Spleen (tissue), 11 donors: ENCODE measurements at regions not wholly inside any gene's neighbourhood (a gene's known extent, or its start where the extent isn't known, plus 50 kb on each side); places are given as distances from the start of the nearest gene placed in this dataset.
"Not testable (repeated sequence)": the region's sequence is repeated elsewhere in the genome, so short reads cannot be mapped to it uniquely, and the experiment has no call there.

ENCODE experiments used
- DNase-seq: peaks from one replicate; pipeline ENCODE4 v3.0.0-alpha.2; 2020
- H3K27ac ChIP-seq, 8 donors: fragments of 200-600 bp; sonication (generic) in 7 of 8; 1 replicate in 4 of 8; 2 replicates in 4 of 8; pipeline versions ENCODE4 v1.5.0 to v1.8.0; 2016 to 2021; ENCODE audit warnings: inconsistent platforms in 4 of 8, mild to moderate bottlenecking in 4 of 8, moderate library complexity in 1 of 8
- H3K27me3 ChIP-seq, 7 donors: fragments of 200-600 bp; sonication (generic) in 6 of 7; replicated peaks in 1 of 7; 1 replicate in 4 of 7; 2 replicates in 3 of 7; pipeline versions ENCODE4 v1.5.0 to v1.8.0; 2016 to 2021; ENCODE audit warnings: inconsistent platforms in 3 of 7, mild to moderate bottlenecking in 1 of 7
- H3K36me3 ChIP-seq, 6 donors: fragments of 200-600 bp; sonication (generic) in 5 of 6; 1 replicate in 4 of 6; 2 replicates in 2 of 6; pipeline versions ENCODE4 v1.5.0 to v1.8.0; 2016 to 2021; ENCODE audit warnings: inconsistent platforms in 2 of 6
- H3K4me1 ChIP-seq, 6 donors: fragments of 200-600 bp; sonication (generic) in 5 of 6; 1 replicate in 3 of 6; 2 replicates in 3 of 6; pipeline versions ENCODE4 v1.5.0 to v1.8.0; 2016 to 2021; ENCODE audit warnings: inconsistent platforms in 3 of 6
- H3K4me3 ChIP-seq, 8 donors: fragments of 200-600 bp; sonication (generic) in 7 of 8; 1 replicate in 4 of 8; 2 replicates in 4 of 8; pipeline versions ENCODE4 v1.5.0 to v1.8.0; 2016 to 2021; ENCODE audit warnings: inconsistent platforms in 4 of 8, mild to moderate bottlenecking in 4 of 8, moderate library complexity in 2 of 8
- H3K9me3 ChIP-seq, 8 donors: fragments of 200-600 bp; sonication (generic) in 7 of 8; 1 replicate in 4 of 8; 2 replicates in 4 of 8; pipeline versions ENCODE4 v1.5.0 to v1.8.0; 2016 to 2021; ENCODE audit warnings: inconsistent platforms in 4 of 8
- POLR2A ChIP-seq, 3 donors: fragments of 450-650 bp; IDR thresholded peaks; one replicate each; pipeline ENCODE4 v1.5.1; 2017; ENCODE audit warnings: antibody characterized with exemption in 3 of 3, mild to moderate bottlenecking in 1 of 3
- POLR2AphosphoS5 ChIP-seq, 3 donors: sonication (generic); formaldehyde crosslinking; IDR thresholded peaks; one replicate each; pipeline ENCODE4 v1.5.1; 2017; ENCODE audit warnings: antibody characterized with exemption in 3 of 3
- WGBS, 5 donors: extraction: QIAGEN DNeasy Blood & Tissue Kit in 3 of 5; methylation state at CpG; one replicate each; pipeline versions ENCODE4 v1.1.5 to v1.1.7; 2013 to 2018; 5-methylcytosine and 5-hydroxymethylcytosine counted together
- intact Hi-C: fragments of 100-400 bp; cut with DNase I; formaldehyde crosslinking; loops from one replicate; pipeline ENCODE4 v1.15.0; 2023; ENCODE audit warnings: low total_unique reads
- TF ChIP-seq, protein P1 (sequence below), 11 experiments: fragments of 200-600 bp in 7 of 11; fragments of 450-650 bp in 4 of 11; sonication (generic) in 4 of 11; IDR thresholded peaks in 8 of 11; conservative IDR thresholded peaks in 3 of 11; 1 replicate in 7 of 11; 2 replicates in 4 of 11; pipeline versions ENCODE4 v1.4.0 to v1.8.0; 2016 to 2021; ENCODE audit warnings: antibody characterized with exemption in 11 of 11, inconsistent platforms in 4 of 11, mild to moderate bottlenecking in 1 of 11
- donor health status: healthy with polysubstance abuse.
- donor health status: DM: no; HTN: no; CAD: no; lungs with moderate emphysema.
- donor health status: DM: no; HTN: no; CAD: no.
- donor health status: Bipolar disorder and iron deficiency.
- donor health status: healthy.
- donor health status: DM: no; HTN: no; CAD: no.
- donor health status: DM: yes; HTN: yes; CAD: no.

DNA sequence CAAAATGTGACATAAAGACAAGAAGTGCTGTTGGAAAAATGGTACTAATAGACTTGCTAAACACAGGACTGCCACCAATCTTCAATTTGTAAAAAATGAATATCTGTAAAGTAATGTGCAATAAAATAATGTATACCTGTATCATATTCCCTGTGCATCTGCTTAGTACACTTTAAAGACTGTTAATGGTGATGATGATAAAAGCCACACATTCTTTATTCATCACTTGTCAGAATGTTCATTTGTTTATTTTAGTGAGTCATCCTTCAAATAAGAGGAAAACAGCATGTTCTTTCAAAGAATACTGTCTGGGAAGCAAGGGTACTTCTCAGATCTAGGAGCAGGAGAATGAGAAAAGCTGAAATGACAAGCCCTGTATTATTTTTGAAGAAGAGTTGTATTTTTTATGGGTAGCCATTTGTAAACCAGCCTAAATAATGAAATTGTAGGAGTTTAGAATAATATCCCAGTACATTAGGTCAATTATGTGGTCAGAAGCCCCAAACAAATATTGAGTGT is 78.3 kb upstream of the PSMA6 start:
- H3K27me3 ChIP-seq, result no peaks in the 10 kb centered on the region
- DNase-seq, result no peak
- no peak overlapping the region for H3K27ac ChIP-seq
- peaks cover 0 to 8% (median 0%) of the 10 kb centered on the region in 6 donors for H3K36me3 ChIP-seq
- TF ChIP-seq, protein P1, sequence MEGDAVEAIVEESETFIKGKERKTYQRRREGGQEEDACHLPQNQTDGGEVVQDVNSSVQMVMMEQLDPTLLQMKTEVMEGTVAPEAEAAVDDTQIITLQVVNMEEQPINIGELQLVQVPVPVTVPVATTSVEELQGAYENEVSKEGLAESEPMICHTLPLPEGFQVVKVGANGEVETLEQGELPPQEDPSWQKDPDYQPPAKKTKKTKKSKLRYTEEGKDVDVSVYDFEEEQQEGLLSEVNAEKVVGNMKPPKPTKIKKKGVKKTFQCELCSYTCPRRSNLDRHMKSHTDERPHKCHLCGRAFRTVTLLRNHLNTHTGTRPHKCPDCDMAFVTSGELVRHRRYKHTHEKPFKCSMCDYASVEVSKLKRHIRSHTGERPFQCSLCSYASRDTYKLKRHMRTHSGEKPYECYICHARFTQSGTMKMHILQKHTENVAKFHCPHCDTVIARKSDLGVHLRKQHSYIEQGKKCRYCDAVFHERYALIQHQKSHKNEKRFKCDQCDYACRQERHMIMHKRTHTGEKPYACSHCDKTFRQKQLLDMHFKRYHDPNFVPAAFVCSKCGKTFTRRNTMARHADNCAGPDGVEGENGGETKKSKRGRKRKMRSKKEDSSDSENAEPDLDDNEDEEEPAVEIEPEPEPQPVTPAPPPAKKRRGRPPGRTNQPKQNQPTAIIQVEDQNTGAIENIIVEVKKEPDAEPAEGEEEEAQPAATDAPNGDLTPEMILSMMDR (IDR thresholded peaks at IDR 0.05 in 8 of 11, conservative IDR thresholded peaks at IDR 0.05 in 3 of 11), result no peak
- TF ChIP-seq POLR2AphosphoS5 (IDR thresholded peaks at IDR 0.05) (no peak), POLR2A (IDR thresholded peaks at IDR 0.05) (no peak)
- intact Hi-C loops, result no loop called here
- no peak overlapping the region for H3K4me3 ChIP-seq
- no peaks in the 10 kb centered on the region for H3K9me3 ChIP-seq
- H3K4me1 ChIP-seq, result peaks cover 0 to 8% (median 0%) of the 10 kb centered on the region in 6 donors

DNA sequence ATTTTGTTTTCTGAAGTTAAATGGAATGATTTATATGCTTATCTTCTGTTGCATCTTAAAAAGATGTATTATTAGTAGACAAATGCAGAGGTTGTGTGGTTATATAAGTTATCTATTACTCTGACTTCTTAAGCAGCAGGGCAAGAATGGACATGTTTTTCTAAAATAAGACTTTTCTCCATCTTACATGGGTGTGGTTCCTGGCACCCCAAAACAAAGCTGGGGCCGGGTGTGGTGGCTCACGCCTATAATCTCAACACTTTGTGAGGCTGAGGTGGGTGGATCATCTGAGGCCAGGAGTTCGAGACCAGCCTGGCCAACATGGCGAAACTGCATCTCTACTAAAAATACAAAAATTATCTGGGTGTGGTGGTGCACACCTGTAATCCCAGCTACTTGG is 77.8 kb upstream of the PSMA6 start:
- H3K27ac ChIP-seq, result not testable (repeated sequence)

DNA sequence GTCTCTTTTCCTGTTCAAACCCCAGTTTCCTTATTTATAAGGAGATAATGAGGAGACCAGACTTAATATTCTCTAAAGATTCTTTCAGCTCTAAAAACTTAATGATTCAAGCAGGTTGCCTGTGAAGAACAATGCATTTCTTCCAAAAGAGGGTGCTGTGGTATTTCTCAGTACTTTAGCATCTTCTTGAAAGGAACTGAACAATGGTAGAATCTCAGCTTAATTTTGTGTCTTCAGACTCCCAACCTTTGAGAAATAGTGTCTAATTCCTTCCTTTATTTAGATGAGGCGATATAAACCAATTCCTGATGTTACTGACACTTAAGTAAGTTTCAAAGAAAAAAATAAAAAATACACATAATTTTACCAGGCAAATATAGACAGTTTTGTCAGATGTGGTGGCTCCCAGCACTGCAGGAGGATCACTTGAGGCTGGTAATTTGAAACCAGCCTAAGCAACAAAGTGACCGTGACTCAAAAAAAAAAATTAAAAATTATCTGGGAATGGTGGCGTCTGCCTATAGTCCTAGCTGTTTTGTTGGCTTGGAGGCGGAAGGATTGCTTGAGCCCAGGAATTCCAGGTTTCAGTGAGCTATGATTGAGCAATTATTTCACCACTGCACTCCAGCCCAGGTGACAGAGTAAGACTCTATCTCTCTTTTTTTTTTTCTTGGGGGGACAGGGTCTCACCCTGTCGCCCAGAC is 76.9 kb upstream of the PSMA6 start:
- Histone ChIP-seq H3K4me3 (no peak overlapping the region), H3K27ac (no peak overlapping the region), H3K9me3 (no peaks in the 10 kb centered on the region), H3K4me1 (peaks cover 0 to 6% (median 0%) of the 10 kb centered on the region in 6 donors), H3K27me3 (no peaks in the 10 kb centered on the region), H3K36me3 (peaks cover 0 to 9% (median 0%) of the 10 kb centered on the region in 6 donors)
- TF ChIP-seq, protein P1 (IDR thresholded peaks at IDR 0.05 in 8 of 11, conservative IDR thresholded peaks at IDR 0.05 in 3 of 11), result peak in 6 of 11 experiments; percentile 19 to 42 (median 38)
- no peak for TF ChIP-seq POLR2A (IDR thresholded peaks at IDR 0.05)
- intact Hi-C loops, result no loop called here
- DNase-seq, result no peak
- WGBS, 5 donors, result 86 to 90% (median 90%) methylated on average over 5 of the region's 5 CpGs

More for the DNA sequence above, 77.8 kb upstream of the PSMA6 start:
- H3K9me3 ChIP-seq, H3K4me1 ChIP-seq, H3K4me3 ChIP-seq, DNase-seq, intact Hi-C loops, H3K27me3 ChIP-seq: not testable (repeated sequence)
- WGBS, 5 donors, result 87 to 94% (median 90%) methylated on average over 4 of the region's 4 CpGs
- peaks cover 0 to 12% (median 0%) of the 10 kb centered on the region in 6 donors for H3K36me3 ChIP-seq

DNA sequence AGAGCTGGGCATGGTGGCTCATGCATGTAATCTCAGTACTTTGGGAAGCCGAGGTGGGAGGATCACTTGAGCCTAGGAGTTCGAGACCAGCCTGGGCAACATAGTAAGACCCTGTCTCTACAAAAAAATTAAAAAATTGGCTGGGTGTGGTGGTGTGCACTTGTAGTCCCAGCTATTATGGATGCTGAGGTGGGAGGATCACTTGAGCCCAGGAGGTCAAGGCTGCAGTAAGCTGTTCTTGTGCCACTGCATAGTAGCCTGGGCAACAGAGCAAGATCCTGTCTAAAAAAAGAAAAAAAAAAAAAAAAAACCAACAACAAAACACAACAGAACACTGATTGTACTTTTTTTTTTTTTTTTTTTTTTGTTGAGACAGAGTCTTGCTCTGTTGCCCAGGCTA is 74.0 kb upstream of the PSMA6 start:
- H3K9me3 ChIP-seq, H3K4me3 ChIP-seq, H3K27ac ChIP-seq, DNase-seq, H3K27me3 ChIP-seq, intact Hi-C loops: not testable (repeated sequence)
- 96 to 100% (median 98%) methylated on average over 2 of the region's 2 CpGs for WGBS, 5 donors
- H3K4me1 ChIP-seq, result peaks cover 0 to 16% (median 0%) of the 10 kb centered on the region in 6 donors
- peaks cover 0 to 13% (median 0%) of the 10 kb centered on the region in 6 donors for H3K36me3 ChIP-seq

DNA sequence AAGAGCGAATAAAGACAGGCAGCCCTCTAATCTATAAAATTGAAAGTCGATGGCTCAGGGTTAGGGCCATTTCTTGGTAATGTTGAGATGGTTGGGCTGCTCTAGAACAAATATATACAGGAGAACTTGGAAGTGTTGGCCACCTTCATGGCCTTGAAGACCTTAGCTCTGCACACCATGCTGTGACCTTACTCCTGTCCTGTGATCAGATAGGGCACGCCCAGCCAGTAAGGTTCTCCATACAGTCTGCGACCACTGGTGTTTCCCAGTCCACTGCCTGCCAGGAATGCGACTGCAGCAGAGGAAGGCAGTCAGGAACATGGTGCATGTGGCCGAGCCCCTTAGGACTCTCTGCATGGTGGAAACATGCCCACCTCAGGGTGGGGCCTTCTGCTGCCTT is 73.2 kb upstream of the PSMA6 start:
- DNase-seq, result no peak
- peaks cover 0 to 24% (median 0%) of the 10 kb centered on the region in 6 donors for H3K4me1 ChIP-seq
- H3K36me3 ChIP-seq, result peaks cover 0 to 13% (median 0%) of the 10 kb centered on the region in 6 donors
- H3K4me3 ChIP-seq, result no peak overlapping the region
- TF ChIP-seq, protein P1 (IDR thresholded peaks at IDR 0.05 in 8 of 11, conservative IDR thresholded peaks at IDR 0.05 in 3 of 11), result no peak
- TF ChIP-seq POLR2A (IDR thresholded peaks at IDR 0.05), result no peak
- no peak for TF ChIP-seq POLR2AphosphoS5 (IDR thresholded peaks at IDR 0.05)
- intact Hi-C loops, result no loop called here
- WGBS, 5 donors, result 95 to 100% (median 96%) methylated on average over 5 to 6 of the region's 6 CpGs
- H3K9me3 ChIP-seq, result no peaks in the 10 kb centered on the region
- no peak overlapping the region for H3K27ac ChIP-seq
- no peaks in the 10 kb centered on the region for H3K27me3 ChIP-seq
